ENCODE measurements at regions not wholly inside any gene's neighbourhood (a gene's known extent, or its start where the extent isn't known, plus 50 kb on each side); places are given as distances from the start of the nearest gene placed in this dataset.

GRCh38 chr15:69748131-69748530 is 295.5 kb downstream of the RPLP1 start:
- TF ChIP-seq CTCF (IDR thresholded peaks at IDR 0.05) = no peak
- TF ChIP-seq POLR2A (IDR thresholded peaks at IDR 0.05) = no peak
- TF ChIP-seq EP300 (IDR thresholded peaks at IDR 0.05) = no peak

Measured in sigmoid colon (tissue), 4 donors.